Pulmonary artery endothelial cell (primary cell): ENCODE measurements at regions not wholly inside any gene's neighbourhood (a gene's known extent, or its start where the extent isn't known, plus 50 kb on each side); places are given as distances from the start of the nearest gene placed in this dataset.
A peak's percentile ranks its signal among the peaks of the same experiment; 100 is the strongest.

ENCODE experiments used
- DNase-seq: peaks from one replicate; pipeline ENCODE4 v3.0.0-alpha.2; 2011; ENCODE audit warnings: low read depth, low spot score

GRCh38 chr20:40545478-40545877 is 143.6 kb downstream of the MAFB start:
- no peak for DNase-seq

- DNase-seq, result no peak
Measured at GRCh38 chr20:40542065-40542464, 147.0 kb downstream of the MAFB start.

DNA sequence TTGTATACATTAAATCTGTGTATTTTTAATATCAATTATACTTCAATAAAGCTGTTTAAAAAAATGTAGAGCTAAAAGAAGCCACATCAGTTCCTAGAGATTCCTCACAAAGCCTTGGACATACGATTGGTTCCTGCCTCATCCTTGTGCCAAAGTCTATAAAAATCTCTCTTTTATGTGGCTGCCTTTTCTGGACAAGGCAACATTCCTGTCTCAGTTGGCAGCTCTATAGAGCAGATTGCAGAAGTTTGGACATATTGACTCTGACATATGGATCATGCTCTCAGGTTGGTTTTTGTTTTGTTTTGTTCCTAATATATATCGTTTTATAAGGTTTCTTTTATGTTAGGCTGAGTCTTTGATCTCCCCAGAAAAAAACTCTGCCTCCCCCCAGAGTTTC is 148.9 kb downstream of the MAFB start:
- DNase-seq, result no peak

- DNase-seq, result no peak
Measured at GRCh38 chr20:40538131-40538530, 150.9 kb downstream of the MAFB start.

- no peak for DNase-seq
Measured at GRCh38 chr20:40536808-40537207, 152.2 kb downstream of the MAFB start.

- DNase-seq, result no peak
Measured at GRCh38 chr20:40535816-40536215, 153.2 kb downstream of the MAFB start.

- no peak for DNase-seq
Measured at GRCh38 chr20:40532103-40532502, 156.9 kb downstream of the MAFB start.

DNA sequence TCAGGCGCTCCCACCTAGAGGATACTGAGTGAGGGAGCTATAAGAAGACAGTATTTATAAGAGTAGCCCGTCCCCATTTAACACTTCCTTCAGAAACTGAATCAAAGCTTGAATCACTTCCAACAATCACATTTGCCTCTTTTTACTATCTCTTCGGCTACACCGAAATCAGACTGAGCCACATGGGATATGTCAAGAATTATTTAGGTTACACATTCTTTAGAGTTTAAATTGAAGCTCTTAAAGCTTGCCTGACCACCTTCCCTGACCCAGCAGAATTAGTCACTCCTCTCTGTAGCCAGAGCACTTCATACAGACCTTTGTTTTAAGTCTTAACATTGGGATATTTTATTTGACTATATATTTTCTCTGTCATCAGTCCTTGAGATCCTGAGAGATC is 163.7 kb downstream of the MAFB start:
- DNase-seq, result no peak

DNA sequence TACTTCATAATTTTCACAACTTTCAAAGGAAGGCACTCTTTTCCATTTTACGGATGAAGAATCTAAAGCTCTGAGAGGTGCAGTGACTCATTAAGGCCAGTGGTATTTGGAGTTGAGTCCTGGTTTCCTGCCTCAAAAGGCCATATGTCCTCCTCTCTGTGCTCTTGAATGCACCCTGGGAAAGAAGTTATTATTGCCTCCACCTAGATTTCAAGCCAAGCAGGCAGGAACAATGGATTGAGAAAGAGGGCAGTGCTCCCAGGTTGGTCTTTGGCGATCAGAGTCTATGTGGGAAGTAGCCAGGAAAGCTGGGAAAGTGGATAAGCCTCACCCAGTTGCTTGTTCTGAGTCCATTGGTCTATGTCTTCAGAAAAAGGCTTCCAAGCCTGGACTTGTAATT is 165.0 kb downstream of the MAFB start:
- no peak for DNase-seq

DNA sequence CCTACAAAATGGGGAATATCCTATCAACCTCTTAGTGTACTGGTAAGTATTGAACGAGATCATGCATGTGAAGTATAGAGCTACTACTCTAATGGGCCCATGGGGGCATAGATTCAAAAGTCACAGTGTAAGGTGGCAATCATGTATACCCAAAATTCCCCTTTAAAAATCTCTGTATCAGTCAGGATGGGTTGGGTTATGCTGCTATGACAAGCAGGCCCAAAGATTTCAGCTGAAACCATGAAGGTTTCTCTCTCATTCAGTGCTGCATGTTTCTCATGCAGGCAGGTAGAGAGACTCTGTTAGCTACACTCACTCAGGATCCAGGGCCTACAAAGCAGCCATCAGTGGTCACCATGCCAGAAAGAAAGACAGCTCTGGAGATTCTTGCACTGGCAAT is 166.6 kb downstream of the MAFB start:
- DNase-seq, result no peak

DNA sequence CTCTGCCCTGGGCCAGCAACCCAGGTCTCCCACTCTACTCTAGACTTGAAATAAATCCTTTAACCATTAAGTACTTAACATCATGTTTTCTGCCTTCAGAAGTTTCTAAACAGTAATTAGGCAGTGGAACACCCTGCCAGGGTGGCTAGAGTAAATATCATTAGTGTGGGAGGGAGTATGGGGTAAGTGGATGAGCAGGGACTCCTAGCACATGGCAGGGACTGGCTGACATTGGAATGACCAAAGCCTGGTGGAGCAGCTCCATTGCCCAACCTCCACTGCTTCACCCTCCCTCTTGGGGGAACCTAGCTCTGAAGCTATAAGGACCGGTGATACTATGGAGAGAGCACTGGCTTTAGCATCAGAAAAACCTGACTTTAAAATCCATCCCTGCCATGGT is 167.1 kb downstream of the MAFB start:
- DNase-seq, result no peak

- DNase-seq, result no peak
Measured at GRCh38 chr20:40519918-40520317, 169.1 kb downstream of the MAFB start.

DNA sequence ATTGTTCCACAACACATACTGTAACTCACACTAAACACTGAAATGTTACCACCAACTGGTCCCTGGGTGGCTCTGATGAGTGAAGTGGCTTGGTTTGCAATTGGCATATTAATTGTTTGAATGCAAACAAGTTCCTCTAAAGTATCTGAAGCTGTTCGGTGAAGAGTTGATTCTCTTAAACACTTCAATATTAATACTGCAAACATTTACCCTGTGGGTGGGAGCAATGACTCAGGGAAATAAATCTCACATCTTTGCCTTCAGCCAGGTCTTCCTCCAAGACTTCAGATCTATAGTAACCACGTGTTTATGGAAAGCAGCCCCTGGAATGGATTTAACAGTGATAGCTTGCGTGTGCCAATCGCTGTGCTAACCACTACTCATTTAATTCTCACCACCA is 176.0 kb downstream of the MAFB start:
- DNase-seq, result no peak

- DNase-seq, result no peak
Measured at GRCh38 chr20:40512591-40512990, 176.4 kb downstream of the MAFB start.

DNA sequence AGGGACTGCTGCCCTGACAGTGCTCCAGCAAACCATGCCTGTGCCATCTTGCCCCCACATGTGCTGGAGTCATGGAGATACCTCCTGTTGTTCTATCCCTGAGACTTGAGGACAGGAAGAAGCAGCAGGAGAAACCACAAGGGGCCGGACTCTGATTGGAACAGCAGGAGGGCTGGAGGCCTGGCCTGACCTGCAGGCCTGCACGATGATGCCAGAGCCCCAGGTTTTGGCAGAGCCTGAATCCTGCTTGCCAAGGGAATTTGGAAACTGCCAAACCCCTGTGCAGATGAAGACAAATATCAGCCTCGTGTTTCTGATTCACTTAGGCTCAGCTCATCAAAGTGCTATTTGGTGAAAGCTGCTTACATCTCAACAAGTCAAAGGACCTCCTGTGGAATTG is 177.6 kb downstream of the MAFB start:
- DNase-seq, result no peak

DNA sequence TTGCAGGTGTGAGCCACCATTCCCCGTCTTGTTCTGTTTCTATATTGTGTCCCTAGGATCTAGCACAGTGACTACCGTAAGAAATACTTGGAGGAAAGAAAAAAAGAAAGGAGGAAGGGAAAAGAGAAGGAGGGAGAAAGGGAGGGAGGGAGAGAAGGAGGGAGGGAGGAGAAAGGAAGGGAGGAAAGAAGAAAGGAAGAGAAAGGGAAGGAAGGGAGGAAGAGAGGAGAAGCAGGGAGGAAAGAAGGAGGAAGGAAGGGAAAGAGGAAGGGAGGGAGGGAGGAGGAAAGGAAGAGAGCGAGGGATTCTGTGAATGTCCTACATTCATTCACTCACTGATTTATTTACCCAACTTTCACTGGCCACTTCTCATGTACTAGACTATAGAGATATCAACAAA is 178.4 kb downstream of the MAFB start:
- DNase-seq, result no peak

GRCh38 chr20:40508821-40509220 is 180.2 kb downstream of the MAFB start:
- no peak for DNase-seq

GRCh38 chr20:40506537-40506939 is 182.5 kb downstream of the MAFB start:
- peak; percentile 29 for DNase-seq

DNA sequence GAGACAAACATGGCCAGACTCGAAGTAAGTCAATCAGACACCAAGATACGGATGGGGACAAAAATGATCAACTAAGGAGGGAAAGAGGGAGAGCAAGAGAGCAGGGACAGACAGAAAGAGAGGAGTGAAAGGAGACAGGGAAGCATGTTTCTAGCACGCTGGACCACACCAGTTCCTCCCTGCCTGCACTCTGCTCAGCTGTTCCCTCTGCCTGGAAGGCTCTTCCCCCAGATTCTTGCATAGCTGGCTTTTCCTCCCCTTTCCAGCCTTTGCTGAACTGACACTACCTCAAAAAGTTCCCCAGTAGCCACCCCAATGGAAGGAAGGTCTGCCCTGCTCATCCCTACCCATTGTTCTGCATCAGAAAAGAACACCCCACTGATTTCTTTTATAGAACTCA is 185.9 kb downstream of the MAFB start:
- DNase-seq, result no peak

DNA sequence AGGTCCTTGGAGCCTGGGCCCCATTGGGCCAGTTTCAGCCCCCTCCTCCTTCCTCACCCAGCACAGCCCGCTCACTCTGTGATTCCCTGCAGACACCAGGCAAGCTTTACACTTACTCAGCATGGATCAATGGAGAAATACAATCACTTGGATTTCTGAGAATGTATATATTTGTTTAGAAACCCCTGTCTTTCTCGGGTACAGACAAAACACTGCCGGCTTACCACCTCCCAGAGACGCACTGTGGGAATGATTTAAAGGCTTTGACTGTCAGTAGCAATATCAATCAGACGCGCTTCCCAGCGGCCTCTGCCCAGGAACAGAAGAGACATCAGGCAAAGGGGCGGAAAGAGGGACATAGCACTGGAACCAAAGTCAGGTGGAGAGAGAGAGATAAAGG is 186.5 kb downstream of the MAFB start:
- no peak for DNase-seq

DNA sequence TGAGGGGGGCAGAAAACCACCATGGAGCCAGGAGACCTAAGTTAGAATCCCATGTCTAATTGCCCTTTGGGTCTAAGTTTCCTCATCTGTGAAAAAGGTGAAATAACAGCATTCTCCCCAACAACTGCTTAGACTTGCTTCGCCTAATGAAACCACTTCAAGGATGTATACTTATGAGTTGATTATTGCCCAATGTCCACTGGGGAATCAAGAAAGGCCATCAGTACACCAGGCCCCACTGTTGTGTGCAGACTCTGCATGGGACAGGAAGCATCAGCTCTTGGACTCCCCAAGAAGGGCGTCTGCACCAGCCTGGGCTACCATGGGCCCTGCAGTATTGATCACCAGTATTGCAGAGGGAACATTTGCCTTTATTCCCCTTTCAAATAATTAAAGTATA is 189.6 kb downstream of the MAFB start:
- no peak for DNase-seq

DNA sequence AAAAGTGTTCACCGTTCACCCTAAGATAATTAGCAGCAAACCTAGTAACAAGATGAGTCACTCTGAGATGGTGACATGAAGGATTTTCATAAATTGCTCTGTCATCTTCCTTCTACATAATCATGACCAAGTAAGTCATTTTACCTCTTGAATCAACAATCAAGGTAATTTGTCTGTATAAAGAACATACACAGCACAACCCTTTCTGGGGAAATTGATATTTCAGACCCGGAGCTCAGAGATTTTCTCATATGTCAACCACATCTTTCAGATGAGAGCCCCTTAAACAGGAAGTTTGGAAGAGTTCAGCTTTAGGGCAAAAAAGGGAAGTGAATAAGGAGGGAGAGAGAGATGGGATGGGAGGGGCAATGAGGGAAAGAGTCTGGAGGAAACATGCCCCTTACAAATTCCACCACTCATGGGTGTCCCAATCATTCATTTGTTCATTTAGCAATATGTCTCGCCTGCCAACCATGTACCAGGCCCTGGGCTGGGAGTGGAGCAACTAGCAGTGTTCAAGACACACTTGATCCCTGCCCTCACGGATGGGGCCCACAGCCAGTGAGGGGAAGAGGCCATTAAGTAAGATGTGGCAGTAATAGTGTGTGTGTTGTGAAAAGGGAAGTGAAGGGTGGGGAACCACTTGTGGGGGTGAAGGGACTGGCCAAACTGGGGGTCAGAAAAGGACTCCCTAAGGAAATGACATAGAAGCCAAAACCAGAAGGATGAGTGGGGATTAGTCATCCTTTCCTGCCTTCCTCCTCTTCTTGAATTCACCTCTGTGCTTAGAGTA is 190.9 kb downstream of the MAFB start:
- DNase-seq, result no peak

- DNase-seq, result no peak
Measured at GRCh38 chr20:40495956-40496355, 193.1 kb downstream of the MAFB start.

DNA sequence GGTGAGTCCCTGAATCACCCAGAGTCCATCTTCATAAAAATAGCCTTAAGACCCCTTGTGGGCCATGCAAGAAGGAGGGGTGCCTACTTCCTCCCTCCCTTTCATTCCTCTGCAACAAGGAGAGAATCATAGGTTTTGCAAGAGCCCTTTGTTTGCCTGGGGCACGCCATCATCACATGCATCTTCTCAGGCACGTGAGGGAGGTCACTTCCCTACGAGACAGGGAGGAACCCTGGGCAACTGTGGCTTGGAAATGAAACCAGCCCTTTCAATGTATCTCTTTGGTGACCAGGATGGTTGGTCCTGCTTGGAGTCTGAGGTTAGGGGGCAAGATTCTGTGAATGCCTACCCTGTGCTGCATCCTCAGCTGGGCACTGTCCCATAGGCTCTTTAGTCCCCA is 194.8 kb downstream of the MAFB start:
- DNase-seq, result no peak
